IMR-90 (cell line): ENCODE measurements at regions not wholly inside any gene's neighbourhood (a gene's known extent, or its start where the extent isn't known, plus 50 kb on each side); places are given as distances from the start of the nearest gene placed in this dataset.

Experiments used
- ATAC-seq: fragments of 200-7000 bp; cut with Tn5 transposase; 2 replicates; pipeline ENCODE4 v1.9.1; 2020; ENCODE audit warnings: low read depth, mild to moderate bottlenecking, moderate library complexity
- BruUV-seq: library from RNA; stranded (reverse); fragments of 400-500 nt; replicated peaks from 2 replicates; lab custom pipeline; 2021; lab: Mats Ljungman, UMichigan
- CTCF ChIA-PET: fragments of 300-600 bp; formaldehyde crosslinking; extraction: SDS; loops from one replicate; lab custom pipeline; 2021; ENCODE audit warnings: antibody characterized with exemption; lab: Yijun Ruan, JAX
- POLR2A ChIA-PET: fragments of 300-600 bp; sonication (Branson Sonifier 250); formaldehyde crosslinking; loops from one replicate; lab custom pipeline; 2022; ENCODE audit warnings: antibody characterized with exemption; ENCODE audit not compliant: unreplicated experiment; lab: Charles Lee
- DNase-seq: peaks from one replicate; pipeline ENCODE4 v3.0.0; 2013
- H2AFZ ChIP-seq: replicated peaks from 2 replicates; pipeline ENCODE3; 2013; ENCODE audit warnings: low read length, mild to moderate bottlenecking; ENCODE audit not compliant: poor library complexity
- H2AK5ac ChIP-seq: 2 replicates; pipeline ENCODE4 v1.6.1; 2013; ENCODE audit warnings: low read depth, low read length, inconsistent platforms
- H2AK9ac ChIP-seq: replicated peaks from 2 replicates; pipeline ENCODE3; 2013; ENCODE audit warnings: mild to moderate bottlenecking, low read depth, low read length, moderate library complexity; ENCODE audit not compliant: poor library complexity
- H2BK120ac ChIP-seq: 2 replicates; pipeline ENCODE4 v1.6.1; 2013; ENCODE audit warnings: low read depth, low read length, inconsistent platforms
- H2BK15ac ChIP-seq: 3 replicates; pipeline ENCODE4 v1.6.1; 2013; ENCODE audit warnings: low read depth, low read length, inconsistent platforms
- H2BK20ac ChIP-seq: 2 replicates; pipeline ENCODE4 v1.6.1; 2013; ENCODE audit warnings: low read depth, mild to moderate bottlenecking, inconsistent platforms, low read length, moderate library complexity
- H2BK5ac ChIP-seq: 2 replicates; pipeline ENCODE4 v1.6.1; 2013; ENCODE audit warnings: mild to moderate bottlenecking, low read depth, low read length, inconsistent platforms; ENCODE audit not compliant: poor library complexity, severe bottlenecking
- H3K14ac ChIP-seq: replicated peaks from 2 replicates; pipeline ENCODE4 v1.6.1; 2013; ENCODE audit warnings: low read depth, low read length, inconsistent platforms
- H3K18ac ChIP-seq: 2 replicates; pipeline ENCODE4 v1.6.1; 2013; ENCODE audit warnings: low read depth, low read length, control low read depth
- H3K23ac ChIP-seq: 2 replicates; pipeline ENCODE4 v1.6.1; 2013; ENCODE audit warnings: low read depth, low read length, inconsistent platforms
- H3K27ac ChIP-seq: 2 replicates; pipeline ENCODE4 v1.5.1; 2013; ENCODE audit warnings: mild to moderate bottlenecking, control low read depth, low read length; ENCODE audit not compliant: insufficient read depth
- H3K27me3 ChIP-seq: 2 replicates; pipeline ENCODE4 v1.6.1; 2013; ENCODE audit warnings: low read length; ENCODE audit not compliant: control insufficient read depth, insufficient read depth
- H3K36me3 ChIP-seq: 2 replicates; pipeline ENCODE4 v1.6.1; 2013; ENCODE audit warnings: low read length, mixed read lengths; ENCODE audit not compliant: control insufficient read depth, insufficient read depth
- H3K4ac ChIP-seq: 2 replicates; pipeline ENCODE4 v1.6.1; 2013; ENCODE audit warnings: low read depth, low read length, inconsistent platforms
- H3K4me1 ChIP-seq: 2 replicates; pipeline ENCODE4 v1.6.1; 2013; ENCODE audit warnings: low read length, mixed read lengths; ENCODE audit not compliant: control insufficient read depth, insufficient read depth
- H3K4me2 ChIP-seq: 2 replicates; pipeline ENCODE4 v1.6.1; 2013; ENCODE audit warnings: low read depth, mild to moderate bottlenecking, control low read depth, low read length, moderate library complexity
- H3K4me3 ChIP-seq: 2 replicates; pipeline ENCODE4 v1.5.1; 2013; ENCODE audit warnings: low read depth, mild to moderate bottlenecking, control low read depth, low read length, moderate library complexity; ENCODE audit not compliant: insufficient read depth
- H3K56ac ChIP-seq: 2 replicates; pipeline ENCODE4 v1.6.1; 2013; ENCODE audit warnings: low read length, inconsistent platforms; ENCODE audit not compliant: insufficient read depth; ENCODE audit errors: extremely low read depth
- H3K79me1 ChIP-seq, 2 experiments: 2 replicates each; pipeline ENCODE4 v1.6.1; 2013; ENCODE audit warnings: low read length in 2 of 2, inconsistent platforms in 1 of 2, low read depth in 1 of 2
- H3K9ac ChIP-seq: 2 replicates; pipeline ENCODE4 v1.6.1; 2013; ENCODE audit warnings: low read depth, low read length, control low read depth
- H3K9me1 ChIP-seq: 2 replicates; pipeline ENCODE4 v1.6.1; 2013; ENCODE audit warnings: low read length, inconsistent platforms; ENCODE audit not compliant: insufficient read depth
- H3K9me3 ChIP-seq: 2 replicates; pipeline ENCODE4 v1.6.1; 2013; ENCODE audit warnings: low read length; ENCODE audit not compliant: control insufficient read depth, insufficient read depth
- H4K20me1 ChIP-seq: 2 replicates; pipeline ENCODE4 v1.6.1; 2013; ENCODE audit warnings: low read length, inconsistent platforms; ENCODE audit not compliant: insufficient read depth
- H4K5ac ChIP-seq: 2 replicates; pipeline ENCODE4 v1.6.1; 2013; ENCODE audit warnings: mild to moderate bottlenecking, low read depth, low read length, control low read depth
- H4K8ac ChIP-seq, 2 experiments: 2 replicates each; pipeline ENCODE4 v1.6.1; 2013; ENCODE audit warnings: low read depth in 2 of 2, low read length in 2 of 2, control low read depth in 1 of 2, inconsistent platforms in 1 of 2
- H4K91ac ChIP-seq: 2 replicates; pipeline ENCODE4 v1.6.1; 2013; ENCODE audit warnings: low read depth, low read length, inconsistent platforms; ENCODE audit not compliant: insufficient read depth
- BHLHE40 ChIP-seq: fragments of 150-350 bp; IDR thresholded peaks from 2 replicates; pipeline ENCODE4 v1.6.1; 2016; ENCODE audit warnings: mild to moderate bottlenecking, low read depth, low read length
- CEBPB ChIP-seq: IDR thresholded peaks from 2 replicates; pipeline ENCODE4 v1.6.1; 2012; ENCODE audit warnings: low read depth, low read length, improper control_type of control experiment
- CHD1 ChIP-seq: IDR thresholded peaks from 2 replicates; pipeline ENCODE4 v1.6.1; 2012; ENCODE audit warnings: low read depth, low read length, improper control_type of control experiment
- CTCF ChIP-seq: conservative IDR thresholded peaks from 2 replicates; pipeline ENCODE4 v1.5.1; 2012; ENCODE audit warnings: mild to moderate bottlenecking, low read depth, low read length, improper control_type of control experiment
- FOS ChIP-seq: fragments of 150-350 bp; IDR thresholded peaks from 2 replicates; pipeline ENCODE4 v1.6.1; 2016; ENCODE audit warnings: low read depth, low read length
- MAZ ChIP-seq: IDR thresholded peaks from 2 replicates; pipeline ENCODE4 v1.6.1; 2012; ENCODE audit warnings: low read depth, mild to moderate bottlenecking, low read length, improper control_type of control experiment, moderate library complexity, borderline replicate concordance
- MXI1 ChIP-seq: IDR thresholded peaks from 2 replicates; pipeline ENCODE4 v1.6.1; 2012; ENCODE audit warnings: low read depth, mild to moderate bottlenecking, low read length, moderate library complexity, borderline replicate concordance
- NFE2L2 ChIP-seq: fragments of 150-350 bp; IDR thresholded peaks from 2 replicates; pipeline ENCODE4 v1.6.1; 2016; ENCODE audit warnings: low read depth, mild to moderate bottlenecking, low read length
- POLR2A ChIP-seq: IDR thresholded peaks from 2 replicates; pipeline ENCODE4 v1.6.1; 2012; ENCODE audit warnings: mild to moderate bottlenecking, low read depth, low read length
- RCOR1 ChIP-seq: IDR thresholded peaks from 2 replicates; pipeline ENCODE4 v1.6.1; 2012; ENCODE audit warnings: mild to moderate bottlenecking, low read length, improper control_type of control experiment; ENCODE audit not compliant: insufficient replicate concordance
- RFX5 ChIP-seq: IDR thresholded peaks from 2 replicates; pipeline ENCODE4 v1.8.0; 2012; ENCODE audit warnings: low read depth, mild to moderate bottlenecking, low read length, moderate library complexity
- WGBS, 2 experiments: methylation state at CpG; one replicate each; pipeline versions ENCODE4 v1.1.5 to v1.1.7; 2013; ENCODE audit warnings: missing lambda C conversion rate in 2 of 2; ENCODE audit not compliant: insufficient read length in 1 of 2; ENCODE audit errors: extremely low coverage in 2 of 2; 5-methylcytosine and 5-hydroxymethylcytosine counted together
- dilution Hi-C: fragments of 300-500 bp; cut with HindIII; formaldehyde crosslinking; loops from one replicate; pipeline ENCODE4 v1.14.3; 2018; ENCODE audit warnings: low sequenced_read_pairs; ENCODE audit not compliant: unreplicated experiment
- in situ Hi-C: fragments of 300-500 bp; cut with MboI; formaldehyde crosslinking; loops from 3 replicates; pipeline ENCODE4 v1.14.3; 2019; ENCODE audit warnings: low sequenced_read_pairs, inconsistent platforms, mixed read lengths
- intact Hi-C: fragments of 100-400 bp; cut with micrococcal nuclease; formaldehyde crosslinking; loops from 2 replicates; pipeline ENCODE4 v1.10.0; 2022

GRCh38 chr11:109093354-109093753 lies 328.6 kb upstream of the C11orf87 start:
- no peak overlapping the region for H2BK15ac ChIP-seq
- H2AK5ac ChIP-seq: no peak overlapping the region
- DNase-seq: no peak
- H3K36me3 ChIP-seq: no peaks in the 10 kb centered on the region
- no CpG with 5 or more reads among the region's 1 CpG for WGBS, 2 experiments
- intact Hi-C loops (loop anchor here (10.0 kb wide), 1 partner anchor 841 kb away; no protein-coding TSS in a partner anchor), in situ Hi-C loops (no loop called here), dilution Hi-C loops (no loop called here)
- no peaks in the 10 kb centered on the region for H4K20me1 ChIP-seq
- CTCF ChIA-PET: no interaction called here
- POLR2A ChIA-PET: no interaction called here
- no peak overlapping the region for H3K56ac ChIP-seq
- no peaks in the 10 kb centered on the region for H3K9me1 ChIP-seq
- no peaks in the 10 kb centered on the region for H3K9me3 ChIP-seq
- no peak overlapping the region for H4K5ac ChIP-seq
- H3K18ac ChIP-seq: no peak overlapping the region
- H3K4me2 ChIP-seq: no peak overlapping the region
- TF ChIP-seq POLR2A (no peak), CTCF (no peak), RCOR1 (no peak), BHLHE40 (no peak), RFX5 (no peak), MAZ (no peak), CEBPB (no peak), CHD1 (no peak), MXI1 (no peak), NFE2L2 (no peak), FOS (no peak)
- no peak overlapping the region for H4K91ac ChIP-seq
- BruUV-seq: no TSS peak
- H2AFZ ChIP-seq: no peak overlapping the region
- H2BK5ac ChIP-seq: no peak overlapping the region
- no peak overlapping the region for H2BK120ac ChIP-seq
- no peaks in the 10 kb centered on the region for H3K79me1 ChIP-seq
- H4K8ac ChIP-seq: no peak overlapping the region
- no peak overlapping the region for H3K23ac ChIP-seq
- no peak for ATAC-seq
- no peak overlapping the region for H3K4ac ChIP-seq
- H3K4me3 ChIP-seq: no peak overlapping the region
- no peak overlapping the region for H3K9ac ChIP-seq
- H2AK9ac ChIP-seq: no peak overlapping the region
- H3K14ac ChIP-seq: no peak overlapping the region
- H3K27me3 ChIP-seq: no peaks in the 10 kb centered on the region
- no peak overlapping the region for H3K27ac ChIP-seq
- no peak overlapping the region for H2BK20ac ChIP-seq
- H3K4me1 ChIP-seq: no peaks in the 10 kb centered on the region
